ENCODE measurements at regions not wholly inside any gene's neighbourhood (a gene's known extent, or its start where the extent isn't known, plus 50 kb on each side); places are given as distances from the start of the nearest gene placed in this dataset.
"Not testable (repeated sequence)": the region's sequence is repeated elsewhere in the genome, so short reads cannot be mapped to it uniquely, and the experiment has no call there.

DNA sequence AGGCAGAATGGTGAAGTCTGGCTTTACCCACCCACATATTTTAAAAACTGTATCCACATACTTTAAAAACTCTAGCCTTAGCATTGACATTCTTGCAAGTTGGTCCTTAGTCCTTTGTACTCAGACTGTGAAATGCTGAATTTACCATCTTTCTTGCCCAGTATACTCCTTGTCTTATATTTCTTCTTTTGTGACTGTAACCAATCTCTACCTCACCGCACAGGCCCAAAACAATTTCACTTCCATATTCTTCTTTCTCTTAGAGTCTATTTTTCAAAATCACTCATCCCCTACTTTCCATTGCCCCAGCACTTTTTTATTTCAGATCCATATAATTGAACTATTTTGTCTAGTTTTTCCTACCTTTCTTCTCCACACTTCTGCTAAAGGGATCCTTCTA is 892.4 kb upstream of the B3GALT2 start:
- H3K27me3 Mint-ChIP-seq: no peaks in the 10 kb centered on the region
- peaks cover 0 to 3% (median 2%) of the 10 kb centered on the region in 3 donors for H3K9me3 Mint-ChIP-seq
- H3K27ac Mint-ChIP-seq: no peak overlapping the region
- no peak overlapping the region for H3K4me3 Mint-ChIP-seq
- H3K4me1 Mint-ChIP-seq: no peaks in the 10 kb centered on the region
- H3K36me3 Mint-ChIP-seq: no peaks in the 10 kb centered on the region

DNA sequence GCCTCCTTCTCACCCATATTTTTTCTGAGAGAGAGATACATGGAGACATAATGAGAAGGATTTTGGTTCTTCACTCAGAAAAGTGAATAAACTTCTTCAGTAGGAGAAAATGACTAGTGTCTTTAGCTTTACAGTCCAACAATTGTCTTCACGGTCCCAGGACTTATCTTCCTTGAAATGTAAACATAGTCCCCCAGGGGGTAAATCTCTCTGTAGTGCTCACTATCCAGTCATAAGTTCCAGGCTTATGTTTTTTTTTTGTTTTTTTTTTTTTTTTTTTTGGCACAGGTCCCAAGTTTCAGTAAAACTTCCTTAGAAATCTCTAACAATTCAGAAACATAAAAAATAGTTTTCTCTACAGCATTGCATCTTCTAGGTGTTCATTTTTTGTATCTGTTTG is 890.2 kb upstream of the B3GALT2 start:
- Mint-ChIP-seq H3K27me3 (no peaks in the 10 kb centered on the region), H3K4me1 (no peaks in the 10 kb centered on the region), H3K27ac (no peak overlapping the region), H3K4me3 (no peak overlapping the region), H3K9me3 (peaks cover 0 to 3% (median 2%) of the 10 kb centered on the region in 3 donors), H3K36me3 (no peaks in the 10 kb centered on the region)

DNA sequence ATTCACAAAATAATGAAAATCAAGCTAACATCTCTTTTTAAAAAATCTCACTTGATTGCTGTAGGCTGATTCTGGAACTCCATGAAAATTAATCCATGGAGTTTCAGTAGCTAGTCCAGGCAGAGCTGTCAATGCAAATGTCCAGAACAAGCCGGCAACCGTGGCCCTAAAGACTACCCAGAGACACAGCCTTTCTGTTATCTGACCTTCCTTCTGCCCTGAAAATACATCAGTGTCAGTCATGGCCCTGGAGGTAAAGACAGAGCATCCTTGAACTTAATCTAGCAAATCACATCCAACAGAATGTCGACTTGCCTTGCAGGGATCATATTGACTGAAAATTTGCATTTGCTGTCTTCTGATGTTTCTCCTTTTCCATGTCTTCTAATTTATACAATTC is 887.4 kb upstream of the B3GALT2 start:
- no peak overlapping the region for H3K4me3 Mint-ChIP-seq
- H3K27me3 Mint-ChIP-seq: no peaks in the 10 kb centered on the region
- no peaks in the 10 kb centered on the region for H3K36me3 Mint-ChIP-seq
- no peak overlapping the region for H3K27ac Mint-ChIP-seq
- no peaks in the 10 kb centered on the region for H3K4me1 Mint-ChIP-seq
- peaks cover 0 to 3% (median 2%) of the 10 kb centered on the region in 3 donors for H3K9me3 Mint-ChIP-seq

DNA sequence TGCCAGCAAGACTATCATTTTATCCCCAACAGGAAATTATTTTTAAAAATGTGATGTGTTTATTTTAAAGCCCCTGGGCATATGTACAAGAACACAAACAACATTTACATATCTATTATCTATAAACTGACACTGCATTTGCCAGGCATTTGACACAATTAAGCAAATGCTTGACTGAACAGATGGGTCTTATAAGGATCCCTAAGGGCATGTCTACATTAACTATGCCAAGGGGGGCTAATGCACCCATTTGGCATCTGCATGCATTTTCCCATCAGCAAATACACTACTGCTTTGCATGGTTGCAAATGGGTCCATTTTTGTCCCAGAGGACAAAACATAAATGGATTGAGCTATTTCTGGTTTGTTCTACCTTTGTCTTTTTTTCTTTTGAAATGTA is 884.8 kb upstream of the B3GALT2 start:
- Mint-ChIP-seq H3K9me3 (peaks cover 0 to 3% (median 0%) of the 10 kb centered on the region in 3 donors), H3K4me1 (no peaks in the 10 kb centered on the region), H3K27me3 (no peaks in the 10 kb centered on the region), H3K27ac (no peak overlapping the region), H3K4me3 (no peak overlapping the region), H3K36me3 (no peaks in the 10 kb centered on the region)

DNA sequence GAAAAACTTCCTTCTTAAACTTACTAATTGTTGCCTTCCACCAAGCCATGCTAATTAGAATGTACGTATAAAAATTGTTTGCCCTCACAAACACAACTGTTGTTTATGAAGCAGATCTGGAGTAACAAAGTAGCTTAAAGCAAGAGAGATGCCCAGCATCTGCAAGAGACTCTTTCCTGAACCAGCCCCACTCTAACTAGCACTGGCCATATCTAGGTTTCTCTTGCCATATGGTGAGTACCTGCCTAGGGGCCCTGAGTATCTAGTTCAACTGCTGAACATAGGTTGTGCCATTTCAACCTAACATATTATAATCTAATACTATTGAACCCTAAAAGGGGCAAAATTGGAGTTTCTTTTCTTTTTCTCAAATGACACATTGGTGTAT is 883.4 kb upstream of the B3GALT2 start:
- H3K36me3 Mint-ChIP-seq: peaks cover 2% of the 10 kb centered on the region
- no peak overlapping the region for H3K4me3 Mint-ChIP-seq
- peaks cover 0 to 3% (median 0%) of the 10 kb centered on the region in 3 donors for H3K9me3 Mint-ChIP-seq
- no peaks in the 10 kb centered on the region for H3K4me1 Mint-ChIP-seq
- H3K27me3 Mint-ChIP-seq: no peaks in the 10 kb centered on the region
- no peak overlapping the region for H3K27ac Mint-ChIP-seq

DNA sequence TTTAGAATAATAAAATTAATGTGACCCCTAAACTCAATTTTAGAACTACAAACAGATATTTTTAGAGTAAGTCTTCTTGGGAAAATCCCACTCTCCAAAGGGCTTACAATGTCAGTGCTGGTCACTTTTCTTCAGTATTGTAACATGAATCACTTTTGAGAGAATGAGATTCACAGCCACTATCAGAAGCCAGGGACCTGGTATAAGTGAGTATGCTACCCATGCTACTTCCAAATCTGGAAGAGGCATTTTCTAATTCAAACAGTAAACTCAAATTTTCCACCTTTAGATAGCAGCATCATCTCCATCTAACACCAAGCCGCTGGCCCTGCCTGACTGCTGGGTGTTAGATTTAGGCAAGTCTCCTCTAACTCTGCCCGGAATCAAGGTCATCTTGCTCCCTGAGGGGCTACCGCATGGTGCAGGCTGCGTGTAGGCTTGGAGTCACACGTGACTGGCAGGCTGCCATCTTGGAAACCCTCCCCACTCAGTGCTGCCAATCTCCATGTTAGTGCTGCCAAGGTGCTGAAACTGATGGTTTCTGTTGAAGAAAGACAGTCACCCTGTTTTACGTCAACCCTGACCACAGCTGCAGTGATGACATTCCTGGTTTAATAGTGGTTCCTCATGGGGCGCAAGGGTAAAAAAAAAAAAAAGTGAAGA is 882.9 kb upstream of the B3GALT2 start:
- Mint-ChIP-seq H3K27me3 (no peaks in the 10 kb centered on the region), H3K4me1 (no peaks in the 10 kb centered on the region), H3K27ac (no peak overlapping the region)

DNA sequence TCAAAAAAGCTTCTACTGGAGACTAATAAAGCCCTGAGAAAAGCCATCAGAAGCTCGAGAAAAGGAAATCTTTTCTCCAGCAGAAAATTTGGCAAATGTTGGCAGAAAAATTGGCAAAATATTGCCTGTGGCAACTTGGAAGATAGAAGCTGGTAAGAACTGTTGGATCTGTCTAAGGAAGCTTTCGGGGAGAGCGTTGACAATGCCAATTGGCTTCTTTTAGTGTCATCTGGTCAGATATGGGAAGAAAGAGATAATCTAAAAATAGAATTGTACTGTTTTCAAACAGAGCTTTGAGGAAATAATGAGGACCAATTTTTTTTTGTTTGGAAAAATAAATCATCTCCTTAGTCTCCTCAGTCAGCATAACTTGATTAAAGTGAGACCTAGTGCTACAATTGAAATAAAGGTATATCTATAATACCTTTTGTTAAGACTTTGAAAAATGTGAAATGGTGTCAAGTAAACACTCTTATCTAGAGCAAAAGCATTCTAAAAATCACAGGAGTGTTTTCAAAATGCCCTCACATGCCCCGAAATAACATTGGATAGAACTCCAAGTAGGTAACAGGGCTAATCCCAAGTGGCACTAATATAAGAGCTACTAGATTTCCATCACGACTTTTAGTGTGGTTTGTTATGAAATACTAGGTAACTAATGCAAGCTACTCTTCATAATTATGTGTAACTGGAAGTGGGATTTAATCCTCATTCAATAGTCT is 882.2 kb upstream of the B3GALT2 start:
- peaks cover 2% of the 10 kb centered on the region for H3K36me3 Mint-ChIP-seq
- H3K4me1 Mint-ChIP-seq: no peaks in the 10 kb centered on the region
- no peak overlapping the region for H3K27ac Mint-ChIP-seq
- H3K4me3 Mint-ChIP-seq: no peak overlapping the region
- no peaks in the 10 kb centered on the region for H3K27me3 Mint-ChIP-seq
- H3K9me3 Mint-ChIP-seq: peaks cover 0 to 7% (median 4%) of the 10 kb centered on the region in 3 donors

More for the DNA sequence above, 882.9 kb upstream of the B3GALT2 start:
- H3K9me3 Mint-ChIP-seq: peaks cover 0 to 3% (median 0%) of the 10 kb centered on the region in 3 donors
- H3K4me3 Mint-ChIP-seq: no peak overlapping the region
- H3K36me3 Mint-ChIP-seq: peaks cover 2% of the 10 kb centered on the region

DNA sequence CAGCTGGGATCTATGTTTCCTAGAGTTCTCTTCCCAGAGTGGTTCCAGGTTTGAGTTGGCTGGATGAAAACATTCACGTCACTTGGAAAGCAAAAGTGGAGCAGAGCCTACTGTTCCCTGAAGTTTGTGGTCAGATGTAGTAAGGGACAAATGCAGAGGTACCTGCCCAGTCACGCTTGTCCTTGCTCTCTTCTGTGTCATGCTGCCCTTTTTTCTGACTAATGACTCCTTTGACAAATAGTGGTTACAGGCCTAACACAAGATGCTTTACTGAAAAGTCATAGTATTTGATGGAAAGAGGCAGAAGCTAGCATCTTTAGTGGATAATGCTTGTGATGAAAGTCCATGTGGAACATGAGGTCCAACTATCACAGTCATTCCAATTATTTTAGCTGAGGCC is 881.4 kb upstream of the B3GALT2 start:
- peaks cover 0 to 8% (median 4%) of the 10 kb centered on the region in 3 donors for H3K9me3 Mint-ChIP-seq
- H3K4me1 Mint-ChIP-seq: no peaks in the 10 kb centered on the region
- no peak overlapping the region for H3K27ac Mint-ChIP-seq
- peaks cover 2% of the 10 kb centered on the region for H3K36me3 Mint-ChIP-seq
- H3K27me3 Mint-ChIP-seq: no peaks in the 10 kb centered on the region
- no peak overlapping the region for H3K4me3 Mint-ChIP-seq

DNA sequence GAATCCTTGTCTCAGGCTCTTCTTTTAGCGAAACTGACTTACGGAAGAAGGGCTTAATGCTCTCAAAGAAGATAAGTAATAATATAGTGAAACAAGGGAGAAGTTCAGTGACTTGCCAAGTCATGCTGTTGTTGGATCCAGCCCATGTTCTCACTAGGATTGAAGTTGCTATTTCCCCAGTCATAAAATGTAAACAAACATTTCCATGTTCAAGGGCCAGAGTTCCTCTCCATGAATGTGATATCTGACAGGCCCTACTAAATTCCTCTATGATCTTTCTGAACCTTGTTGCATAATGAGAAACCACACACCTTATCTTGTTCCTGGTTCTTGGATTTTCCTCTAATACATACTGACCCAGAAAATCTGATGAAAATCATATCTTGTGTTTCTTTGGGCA is 876.5 kb upstream of the B3GALT2 start:
- H3K9me3 Mint-ChIP-seq: peaks cover 0 to 8% (median 4%) of the 10 kb centered on the region in 3 donors
- H3K36me3 Mint-ChIP-seq: peaks cover 4% of the 10 kb centered on the region
- H3K4me1 Mint-ChIP-seq: peaks cover 0 to 4% (median 0%) of the 10 kb centered on the region in 3 donors

DNA sequence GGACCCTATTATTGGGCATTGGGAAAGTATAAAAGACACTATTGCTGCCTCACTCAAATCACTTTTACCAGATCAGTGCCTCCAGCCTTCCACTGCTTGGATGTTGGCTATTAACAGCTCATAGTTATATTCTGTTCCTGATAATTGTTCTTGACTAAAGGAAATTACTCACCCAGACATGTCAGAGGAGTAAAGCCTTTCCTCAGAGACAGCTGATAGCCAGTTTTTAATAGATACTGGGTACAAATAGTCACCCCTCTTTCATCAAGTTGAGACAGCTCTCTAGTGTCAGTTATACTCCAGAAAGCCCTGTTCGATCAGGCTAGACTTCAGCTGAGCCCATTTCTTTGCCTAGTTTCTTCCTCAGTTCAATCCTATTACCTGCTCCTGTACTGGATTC is 876.1 kb upstream of the B3GALT2 start:
- H3K9me3 Mint-ChIP-seq: peaks cover 0 to 8% (median 4%) of the 10 kb centered on the region in 3 donors
- H3K27ac Mint-ChIP-seq: peak overlapping the region in 1 of 3 donors; percentile 15
- H3K4me1 Mint-ChIP-seq: peaks cover 0 to 4% (median 0%) of the 10 kb centered on the region in 3 donors
- peaks cover 4% of the 10 kb centered on the region for H3K36me3 Mint-ChIP-seq
- H3K4me3 Mint-ChIP-seq: no peak overlapping the region
- H3K27me3 Mint-ChIP-seq: no peaks in the 10 kb centered on the region

More for the DNA sequence above, 876.5 kb upstream of the B3GALT2 start:
- Mint-ChIP-seq H3K4me3 (no peak overlapping the region), H3K27me3 (no peaks in the 10 kb centered on the region), H3K27ac (peak overlapping the region in 1 of 3 donors; percentile 15)

DNA sequence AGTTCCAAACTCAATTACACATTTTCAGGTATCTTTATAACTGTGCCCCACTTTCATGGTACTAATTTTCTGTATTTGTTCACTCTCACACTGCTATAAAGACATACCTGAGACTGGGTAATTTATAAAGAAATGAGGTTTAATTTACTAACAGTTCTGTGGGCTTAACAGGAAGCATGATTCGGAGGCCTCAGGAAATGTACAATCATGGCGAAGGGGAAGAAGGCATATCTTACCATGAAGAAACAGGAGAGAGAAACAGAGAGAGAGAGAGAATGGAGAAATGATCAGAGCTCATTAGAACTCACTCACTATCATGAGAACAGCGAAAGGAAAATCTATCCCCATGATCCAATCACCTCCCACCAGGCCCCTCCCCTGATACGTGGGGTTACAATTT is 874.1 kb upstream of the B3GALT2 start:
- Mint-ChIP-seq H3K36me3 (peaks cover 4% of the 10 kb centered on the region), H3K4me1 (peaks cover 0 to 4% (median 0%) of the 10 kb centered on the region in 3 donors), H3K27ac (no peak overlapping the region), H3K4me3 (no peak overlapping the region), H3K9me3 (peaks cover 0 to 5% (median 4%) of the 10 kb centered on the region in 3 donors), H3K27me3 (peaks cover 2% of the 10 kb centered on the region)

DNA sequence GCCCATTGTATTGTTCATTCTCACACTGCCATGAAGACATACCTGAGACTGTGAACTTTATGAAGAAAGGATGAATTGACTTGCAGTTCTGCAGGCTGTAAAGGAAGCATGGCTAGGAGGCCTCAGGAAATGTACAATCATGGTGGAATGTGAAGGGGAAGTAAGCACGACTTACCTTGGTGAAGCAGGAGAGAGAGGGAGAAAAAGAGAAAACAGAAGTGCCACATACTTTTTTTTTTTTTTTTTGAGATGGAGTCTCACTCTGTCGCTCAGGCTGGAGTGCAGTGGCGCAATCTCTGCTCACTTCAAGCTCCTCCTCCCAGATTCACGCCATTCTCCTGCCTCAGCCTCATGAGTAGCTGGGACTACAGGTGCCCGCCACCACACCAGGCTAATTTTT is 871.9 kb upstream of the B3GALT2 start:
- not testable (repeated sequence) for H3K4me3 Mint-ChIP-seq, H3K27me3 Mint-ChIP-seq, H3K9me3 Mint-ChIP-seq, H3K36me3 Mint-ChIP-seq, H3K4me1 Mint-ChIP-seq, H3K27ac Mint-ChIP-seq

DNA sequence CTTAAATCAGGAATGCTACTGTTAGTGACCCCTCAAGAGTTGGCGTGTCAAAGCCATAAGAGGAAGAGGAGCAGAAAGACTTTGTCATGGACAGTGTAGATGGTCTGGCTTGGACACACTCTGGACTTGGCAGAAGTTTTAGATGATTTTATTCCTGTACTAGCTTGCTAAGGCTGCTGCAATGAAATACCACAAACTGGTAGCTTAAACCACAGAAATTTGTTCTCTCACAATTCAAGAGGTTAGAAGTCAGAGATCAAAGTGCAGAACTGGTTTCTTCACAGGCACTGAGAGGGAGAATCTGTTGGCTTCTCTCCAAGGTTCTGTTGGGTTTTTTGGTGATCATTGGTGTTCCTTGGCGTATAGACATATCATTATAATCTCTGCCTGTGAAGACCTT is 869.8 kb upstream of the B3GALT2 start:
- H3K27me3 Mint-ChIP-seq: peaks cover 2% of the 10 kb centered on the region
- H3K36me3 Mint-ChIP-seq: peaks cover 2% of the 10 kb centered on the region
- H3K4me1 Mint-ChIP-seq: peaks cover 0 to 7% (median 0%) of the 10 kb centered on the region in 3 donors
- H3K9me3 Mint-ChIP-seq: peaks cover 0 to 3% (median 0%) of the 10 kb centered on the region in 3 donors
- H3K4me3 Mint-ChIP-seq: no peak overlapping the region
- no peak overlapping the region for H3K27ac Mint-ChIP-seq

DNA sequence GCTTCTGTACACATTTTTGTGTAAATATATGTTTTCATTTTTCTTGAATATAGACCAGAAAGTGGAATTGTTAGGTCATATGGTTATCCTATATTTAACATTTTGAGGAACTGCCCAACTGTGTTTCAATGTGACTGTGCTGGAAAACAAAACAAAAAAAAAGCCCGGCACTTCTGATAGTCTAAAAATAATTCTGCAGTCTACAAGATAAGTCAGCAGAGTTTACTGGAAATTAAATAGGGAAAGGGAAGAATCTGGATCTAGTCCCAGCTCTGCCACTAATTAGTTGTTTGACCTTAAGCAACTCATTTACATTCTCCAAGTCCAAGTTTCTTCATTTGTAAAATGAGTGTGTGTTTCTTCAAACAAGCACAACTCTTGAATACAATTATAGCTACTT is 869.1 kb upstream of the B3GALT2 start:
- no peak overlapping the region for H3K4me3 Mint-ChIP-seq
- H3K27ac Mint-ChIP-seq: no peak overlapping the region
- peaks cover 2% of the 10 kb centered on the region for H3K27me3 Mint-ChIP-seq
- peaks cover 0 to 3% (median 0%) of the 10 kb centered on the region in 3 donors for H3K9me3 Mint-ChIP-seq
- peaks cover 2% of the 10 kb centered on the region for H3K36me3 Mint-ChIP-seq
- H3K4me1 Mint-ChIP-seq: peaks cover 0 to 5% (median 0%) of the 10 kb centered on the region in 3 donors

DNA sequence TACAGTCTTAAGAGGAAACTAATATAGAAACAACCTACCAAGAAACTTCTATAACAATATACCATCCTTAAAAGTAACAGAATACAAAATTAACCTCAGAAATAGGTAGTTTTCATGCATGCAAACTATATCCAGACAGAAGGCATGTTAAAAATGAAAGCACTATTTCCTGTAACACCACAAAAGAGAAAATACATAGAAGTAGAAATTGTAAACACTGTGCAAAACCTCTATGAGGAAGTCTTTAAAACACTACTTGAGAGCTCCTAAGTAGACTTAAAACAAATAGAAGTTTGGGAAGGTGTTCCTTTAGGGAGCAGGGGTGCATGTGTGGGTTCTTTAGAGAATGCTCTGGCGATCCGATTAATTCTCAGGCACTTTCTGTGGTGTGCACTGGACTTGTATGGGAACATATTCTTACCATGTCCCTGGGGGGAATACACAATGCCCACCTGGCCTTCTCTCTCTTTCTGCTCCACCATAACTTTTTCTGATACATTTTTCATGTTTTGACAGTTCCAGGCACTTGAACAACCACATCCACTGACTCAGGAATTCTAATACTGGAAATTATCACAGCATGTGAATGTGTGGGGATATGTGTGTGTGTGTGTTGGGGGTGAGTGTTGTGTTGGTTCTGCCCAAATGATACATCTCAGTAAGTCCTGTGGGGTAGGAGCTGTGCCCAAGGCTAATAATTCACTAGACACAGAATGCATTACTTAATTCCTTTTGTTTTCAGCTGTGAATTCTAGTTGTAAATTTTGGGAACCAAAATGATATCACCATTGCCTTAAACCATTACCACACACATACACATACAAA is 866.3 kb upstream of the B3GALT2 start:
- H3K4me3 Mint-ChIP-seq: no peak overlapping the region
- no peaks in the 10 kb centered on the region for H3K36me3 Mint-ChIP-seq
- H3K27ac Mint-ChIP-seq: peak overlapping the region in 1 of 3 donors; percentile 55
- H3K4me1 Mint-ChIP-seq: peaks cover 0 to 4% (median 0%) of the 10 kb centered on the region in 3 donors
- peaks cover 2% of the 10 kb centered on the region for H3K27me3 Mint-ChIP-seq
- peaks cover 0 to 3% (median 0%) of the 10 kb centered on the region in 3 donors for H3K9me3 Mint-ChIP-seq
